SK-N-SH treated with all-trans-retinoic acid at 6 μM for 48 hours (cell line): ENCODE measurements at regions not wholly inside any gene's neighbourhood (a gene's known extent, or its start where the extent isn't known, plus 50 kb on each side); places are given as distances from the start of the nearest gene placed in this dataset.
"Not testable (repeated sequence)": the region's sequence is repeated elsewhere in the genome, so short reads cannot be mapped to it uniquely, and the experiment has no call there.

ENCODE experiments used
- ATAC-seq: fragments of 200-7000 bp; cut with Tn5 transposase; 3 replicates; pipeline ENCODE4 v1.9.1; 2020; ENCODE audit warnings: mild to moderate bottlenecking, moderate library complexity
- ARNTL ChIP-seq: fragments of 450-650 bp; formaldehyde crosslinking; IDR thresholded peaks from 2 replicates; pipeline ENCODE4 v1.5.0; 2020; ENCODE audit warnings: low read depth, mild to moderate bottlenecking, moderate library complexity, borderline replicate concordance
- BACH2 ChIP-seq: fragments of 250-450 bp; sonication (Bioruptor Pico); IDR thresholded peaks from 2 replicates; pipeline ENCODE4 v1.9.0; 2021; ENCODE audit warnings: mild to moderate bottlenecking, borderline replicate concordance
- CSDC2 ChIP-seq: fragments of 250-450 bp; sonication (Bioruptor Pico); IDR thresholded peaks from 2 replicates; pipeline ENCODE4 v1.5.0; 2020; ENCODE audit warnings: mild to moderate bottlenecking, moderate library complexity
- ESRRG ChIP-seq: fragments of 250-450 bp; sonication (Bioruptor Pico); IDR thresholded peaks from 2 replicates; pipeline ENCODE4 v1.6.1; 2021; ENCODE audit warnings: mild to moderate bottlenecking
- GLIS3 ChIP-seq: fragments of 250-450 bp; sonication (Bioruptor Pico); IDR thresholded peaks from 2 replicates; pipeline ENCODE4 v1.5.0; 2020; ENCODE audit warnings: mild to moderate bottlenecking, moderate library complexity
- ISL1 ChIP-seq: fragments of 250-450 bp; sonication (Bioruptor Pico); IDR thresholded peaks from 2 replicates; pipeline ENCODE4 v2.1.2; 2022; ENCODE audit warnings: mild to moderate bottlenecking, moderate library complexity
- OSR1 ChIP-seq: fragments of 250-450 bp; sonication (Bioruptor Pico); IDR thresholded peaks from 2 replicates; pipeline ENCODE4 v1.8.0; 2022; ENCODE audit warnings: moderate library complexity, mild to moderate bottlenecking, inconsistent platforms
- PATZ1 ChIP-seq: fragments of 250-450 bp; sonication (Bioruptor Pico); IDR thresholded peaks from 2 replicates; pipeline ENCODE4 v1.8.0; 2020; ENCODE audit warnings: mild to moderate bottlenecking, moderate library complexity, borderline replicate concordance
- PPARA ChIP-seq: fragments of 250-450 bp; sonication (Bioruptor Pico); IDR thresholded peaks from 2 replicates; pipeline ENCODE4 v1.5.0; 2020; ENCODE audit warnings: mild to moderate bottlenecking, borderline replicate concordance
- SNAI2 ChIP-seq: fragments of 250-450 bp; sonication (Bioruptor Pico); IDR thresholded peaks from 2 replicates; pipeline ENCODE4 v1.5.0; 2020; ENCODE audit warnings: mild to moderate bottlenecking, moderate library complexity
- TCF4 ChIP-seq: fragments of 250-450 bp; sonication (Bioruptor Pico); IDR thresholded peaks from 2 replicates; pipeline ENCODE4 v1.8.0; 2021; ENCODE audit warnings: mild to moderate bottlenecking, moderate library complexity, borderline replicate concordance
- TOX ChIP-seq: fragments of 250-450 bp; sonication (Bioruptor Pico); IDR thresholded peaks from 2 replicates; pipeline ENCODE4 v1.8.0; 2021; ENCODE audit warnings: mild to moderate bottlenecking, moderate library complexity, borderline replicate concordance
- TSHZ2 ChIP-seq: fragments of 250-450 bp; sonication (Bioruptor Pico); IDR thresholded peaks from 2 replicates; pipeline ENCODE4 v1.5.0; 2020; ENCODE audit warnings: mild to moderate bottlenecking, moderate library complexity
- ZC3H10 ChIP-seq: fragments of 250-450 bp; sonication (Bioruptor Pico); IDR thresholded peaks from 2 replicates; pipeline ENCODE4 v1.5.1; 2021; ENCODE audit warnings: mild to moderate bottlenecking, moderate library complexity
- ZFP3 ChIP-seq: fragments of 250-450 bp; sonication (Bioruptor Pico); IDR thresholded peaks from 2 replicates; pipeline ENCODE4 v1.5.0; 2020; ENCODE audit warnings: mild to moderate bottlenecking, moderate library complexity
- ZFP30 ChIP-seq: fragments of 450-650 bp; formaldehyde crosslinking; IDR thresholded peaks from 2 replicates; pipeline ENCODE4 v1.5.0; 2022; ENCODE audit warnings: mild to moderate bottlenecking, moderate library complexity
- ZNF565 ChIP-seq: fragments of 450-650 bp; formaldehyde crosslinking; conservative IDR thresholded peaks from 2 replicates; pipeline ENCODE4 v1.5.0; 2020; ENCODE audit warnings: low read depth, mild to moderate bottlenecking, moderate library complexity
- ZNF70 ChIP-seq: fragments of 450-650 bp; formaldehyde crosslinking; IDR thresholded peaks from 2 replicates; pipeline ENCODE4 v1.5.0; 2020; ENCODE audit warnings: mild to moderate bottlenecking, moderate library complexity
- ZNF8 ChIP-seq: fragments of 450-650 bp; formaldehyde crosslinking; IDR thresholded peaks from 2 replicates; pipeline ENCODE4 v1.5.0; 2020; ENCODE audit warnings: mild to moderate bottlenecking, moderate library complexity
- TF ChIP-seq, protein P1 (sequence below): fragments of 250-450 bp; sonication (Bioruptor Pico); IDR thresholded peaks from 2 replicates; pipeline ENCODE4 v1.5.1; 2021; ENCODE audit warnings: mild to moderate bottlenecking, moderate library complexity
- TF ChIP-seq, protein P2 (sequence below): fragments of 250-450 bp; sonication (Bioruptor Pico); IDR thresholded peaks from 2 replicates; pipeline ENCODE4 v1.5.1; 2020; ENCODE audit warnings: low read depth, mild to moderate bottlenecking, moderate library complexity

DNA sequence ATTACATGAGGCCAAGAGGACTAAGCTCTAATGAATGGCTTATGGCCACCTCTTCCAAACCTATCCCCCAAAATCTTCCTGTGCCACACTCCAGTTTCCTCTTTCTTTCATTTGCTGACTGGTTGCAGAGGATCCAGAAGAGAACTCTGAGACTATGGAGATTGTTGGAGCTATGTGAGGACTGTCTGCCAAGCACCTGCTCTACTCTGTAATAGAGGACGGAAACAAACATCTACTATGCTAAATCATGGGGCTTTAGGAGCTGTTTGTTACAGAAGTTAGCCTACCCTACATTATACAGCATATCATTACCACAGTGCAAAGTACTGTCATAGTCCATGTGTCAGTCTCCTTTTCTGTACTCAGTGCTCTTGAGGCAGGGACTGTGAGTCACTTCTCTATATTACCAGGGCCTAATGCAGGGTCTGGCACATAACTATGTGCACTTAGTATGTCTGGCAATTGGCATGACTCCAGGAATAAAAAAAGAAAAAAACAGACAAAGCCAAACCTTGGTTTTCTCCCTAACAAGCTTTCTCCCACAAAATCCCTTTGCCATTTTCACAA, 95.1 kb downstream of the RPAP3 start:
- TF ChIP-seq BACH2 (CRISPR knock-in tag) (no peak), ZFP3 (CRISPR knock-in tag) (no peak), TCF4 (no peak), CSDC2 (CRISPR knock-in tag) (no peak), ZC3H10 (CRISPR knock-in tag) (no peak), ZNF70 (no peak), ESRRG (no peak), ZNF8 (no peak), TSHZ2 (no peak), PPARA (CRISPR knock-in tag) (no peak), GLIS3 (no peak), TOX (no peak), ZFP30 (CRISPR knock-in tag) (no peak), ISL1 (no peak), ARNTL (CRISPR knock-in tag) (no peak)
- TF ChIP-seq, protein P1, sequence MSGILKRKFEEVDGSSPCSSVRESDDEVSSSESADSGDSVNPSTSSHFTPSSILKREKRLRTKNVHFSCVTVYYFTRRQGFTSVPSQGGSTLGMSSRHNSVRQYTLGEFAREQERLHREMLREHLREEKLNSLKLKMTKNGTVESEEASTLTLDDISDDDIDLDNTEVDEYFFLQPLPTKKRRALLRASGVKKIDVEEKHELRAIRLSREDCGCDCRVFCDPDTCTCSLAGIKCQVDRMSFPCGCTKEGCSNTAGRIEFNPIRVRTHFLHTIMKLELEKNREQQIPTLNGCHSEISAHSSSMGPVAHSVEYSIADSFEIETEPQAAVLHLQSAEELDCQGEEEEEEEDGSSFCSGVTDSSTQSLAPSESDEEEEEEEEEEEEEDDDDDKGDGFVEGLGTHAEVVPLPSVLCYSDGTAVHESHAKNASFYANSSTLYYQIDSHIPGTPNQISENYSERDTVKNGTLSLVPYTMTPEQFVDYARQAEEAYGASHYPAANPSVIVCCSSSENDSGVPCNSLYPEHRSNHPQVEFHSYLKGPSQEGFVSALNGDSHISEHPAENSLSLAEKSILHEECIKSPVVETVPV (CRISPR knock-in tag) = no peak
- ATAC-seq = no peak

DNA sequence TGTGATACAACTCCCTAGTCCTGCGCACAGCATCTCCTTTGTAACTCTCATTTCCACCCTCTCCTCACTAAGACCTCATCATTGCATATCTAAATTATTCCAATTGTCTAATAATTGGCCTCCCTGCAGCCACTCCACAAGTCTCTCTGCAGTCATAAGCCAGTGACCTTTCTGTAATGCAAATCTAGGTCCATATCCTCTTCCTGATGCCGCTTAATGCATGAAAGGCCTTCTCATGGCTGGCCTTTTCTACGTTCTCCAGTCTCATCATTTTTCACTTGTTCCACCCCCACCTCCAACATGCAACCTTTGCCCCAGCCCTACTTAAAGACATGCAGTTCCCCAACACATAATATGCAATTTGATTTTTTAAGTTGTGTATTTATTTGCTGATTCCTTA, 96.0 kb downstream of the RPAP3 start:
- ATAC-seq = no peak
- TF ChIP-seq PPARA (CRISPR knock-in tag) (no peak), ZNF8 (no peak), TOX (no peak), OSR1 (CRISPR knock-in tag) (no peak), ZC3H10 (CRISPR knock-in tag) (no peak), ZNF565 (CRISPR knock-in tag) (no peak), PATZ1 (CRISPR knock-in tag) (no peak), SNAI2 (CRISPR knock-in tag) (no peak), ZFP3 (CRISPR knock-in tag) (no peak), ISL1 (no peak), ARNTL (CRISPR knock-in tag) (no peak), ZNF70 (no peak), CSDC2 (CRISPR knock-in tag) (no peak), ESRRG (no peak), ZFP30 (CRISPR knock-in tag) (no peak)
- TF ChIP-seq, protein P1 (CRISPR knock-in tag) = no peak

DNA sequence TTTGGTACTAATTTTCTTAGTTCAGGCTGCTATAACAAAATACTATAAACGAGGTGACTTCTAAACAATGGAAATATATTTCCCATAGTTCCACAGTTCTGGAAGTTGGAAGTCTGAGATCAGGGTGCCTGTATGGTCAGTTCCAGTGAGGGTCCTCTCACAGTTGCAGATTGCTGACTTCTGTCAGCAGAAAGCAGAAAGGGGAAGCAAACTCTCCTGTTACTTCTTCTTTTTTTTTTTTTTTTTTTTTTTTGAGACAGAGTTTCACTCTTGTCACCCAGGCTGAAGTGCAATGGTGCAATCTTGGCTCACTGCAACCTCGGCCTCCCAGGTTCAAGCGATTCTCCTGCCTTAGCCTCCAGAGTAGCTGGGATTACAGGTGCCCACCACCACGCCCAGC, 97.2 kb downstream of the RPAP3 start:
- ATAC-seq = not testable (repeated sequence)

DNA sequence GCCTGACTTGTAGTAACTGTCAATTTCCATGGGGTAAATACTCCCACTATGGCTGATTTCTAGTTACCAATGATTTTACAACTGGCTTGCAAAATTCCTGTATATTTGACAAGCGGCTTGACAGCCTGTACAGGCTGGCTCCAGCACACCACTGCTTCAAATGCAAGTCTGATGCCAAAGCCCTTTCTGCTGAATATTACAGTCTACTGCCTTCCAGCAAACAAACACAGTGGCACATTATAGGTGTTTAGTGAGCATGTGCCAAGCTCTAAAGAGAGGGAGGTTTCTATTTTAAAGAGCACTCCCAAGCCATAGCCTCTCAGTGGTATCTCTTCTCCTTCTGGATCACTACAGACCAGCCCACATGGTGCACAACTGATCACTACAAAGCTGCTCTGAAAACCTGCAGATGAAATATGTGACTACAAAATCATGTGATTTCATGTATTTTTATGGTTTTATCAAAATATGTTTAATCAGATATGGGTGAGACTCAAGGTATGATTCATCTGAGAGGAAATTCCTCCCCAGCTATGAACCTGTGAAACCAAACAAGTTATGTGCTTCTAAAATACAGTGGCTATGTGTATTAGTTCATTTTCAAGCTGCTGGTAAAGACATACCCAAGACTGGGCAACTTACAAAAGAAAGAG, 101.5 kb downstream of the RPAP3 start:
- ATAC-seq = no peak

More for the DNA sequence above, 101.5 kb downstream of the RPAP3 start:
- TF ChIP-seq, protein P2, sequence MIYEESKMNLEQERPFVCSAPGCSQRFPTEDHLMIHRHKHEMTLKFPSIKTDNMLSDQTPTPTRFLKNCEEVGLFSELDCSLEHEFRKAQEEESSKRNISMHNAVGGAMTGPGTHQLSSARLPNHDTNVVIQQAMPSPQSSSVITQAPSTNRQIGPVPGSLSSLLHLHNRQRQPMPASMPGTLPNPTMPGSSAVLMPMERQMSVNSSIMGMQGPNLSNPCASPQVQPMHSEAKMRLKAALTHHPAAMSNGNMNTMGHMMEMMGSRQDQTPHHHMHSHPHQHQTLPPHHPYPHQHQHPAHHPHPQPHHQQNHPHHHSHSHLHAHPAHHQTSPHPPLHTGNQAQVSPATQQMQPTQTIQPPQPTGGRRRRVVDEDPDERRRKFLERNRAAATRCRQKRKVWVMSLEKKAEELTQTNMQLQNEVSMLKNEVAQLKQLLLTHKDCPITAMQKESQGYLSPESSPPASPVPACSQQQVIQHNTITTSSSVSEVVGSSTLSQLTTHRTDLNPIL (CRISPR knock-in tag) = no peak
- no peak for TF ChIP-seq BACH2 (CRISPR knock-in tag)
- no peak for TF ChIP-seq CSDC2 (CRISPR knock-in tag)
- no peak for TF ChIP-seq GLIS3
- TF ChIP-seq ZNF565 (CRISPR knock-in tag) = no peak
- no peak for TF ChIP-seq PPARA (CRISPR knock-in tag)
- no peak for TF ChIP-seq ESRRG
- TF ChIP-seq, protein P1 (CRISPR knock-in tag) = no peak
- TF ChIP-seq ISL1 = no peak
- no peak for TF ChIP-seq PATZ1 (CRISPR knock-in tag)
- TF ChIP-seq, all 23 proteins: peak for 0
